HEK293 (cell line): ENCODE measurements at regions not wholly inside any gene's neighbourhood (a gene's known extent, or its start where the extent isn't known, plus 50 kb on each side); places are given as distances from the start of the nearest gene placed in this dataset.
"Not testable (repeated sequence)": the region's sequence is repeated elsewhere in the genome, so short reads cannot be mapped to it uniquely, and the experiment has no call there.

Experiments
- CTCF ChIP-seq: fragments of 450-650 bp; formaldehyde crosslinking; IDR thresholded peaks from 2 replicates; pipeline ENCODE4 v1.5.1; 2016; ENCODE audit warnings: missing biosample characterization, missing genetic modification characterization
- SP3 ChIP-seq: fragments of 450-650 bp; formaldehyde crosslinking; IDR thresholded peaks from 2 replicates; pipeline ENCODE4 v1.5.1; 2016; ENCODE audit warnings: missing biosample characterization, missing genetic modification characterization
- ZBTB26 ChIP-seq: fragments of 450-650 bp; formaldehyde crosslinking; optimal IDR thresholded peaks from 2 replicates; pipeline ENCODE3; 2016; ENCODE audit warnings: missing biosample characterization, mild to moderate bottlenecking, missing genetic modification characterization
- ZNF140 ChIP-seq: fragments of 450-650 bp; formaldehyde crosslinking; IDR thresholded peaks from 2 replicates; pipeline ENCODE4 v1.5.1; 2016; ENCODE audit warnings: missing biosample characterization, missing genetic modification characterization
- ZNF596 ChIP-seq: fragments of 450-650 bp; IDR thresholded peaks from 2 replicates; pipeline ENCODE4 v1.5.0; 2018; ENCODE audit warnings: missing biosample characterization, mild to moderate bottlenecking, missing genetic modification characterization, moderate library complexity

GRCh38 chr21:17694416-17694815, 81.7 kb upstream of the BTG3 start:
- not testable (repeated sequence) for TF ChIP-seq ZNF596, CTCF, ZNF140, SP3, ZBTB26 (tag by site-specific recombination)
